ENCODE measurements at regions not wholly inside any gene's neighbourhood (a gene's known extent, or its start where the extent isn't known, plus 50 kb on each side); places are given as distances from the start of the nearest gene placed in this dataset.
A peak's percentile ranks its signal among the peaks of the same experiment; 100 is the strongest.

- TF ChIP-seq CTCF (IDR thresholded peaks at IDR 0.05): no peak
- ATAC-seq (no peak), DNase-seq (no peak)
- intact Hi-C loops (cut with DNase I): no loop called here
- Histone ChIP-seq H3K27me3 (ENCODE audit: low read depth) (no peaks in the 10 kb centered on the region), H3K4me3 (no peak overlapping the region), H3K36me3 (no peaks in the 10 kb centered on the region), H3K27ac (no peak overlapping the region), H3K4me1 (no peaks in the 10 kb centered on the region), H3K9me3 (no peaks in the 10 kb centered on the region)
These were observed 63.0 kb upstream of the EIF2S2 start for GRCh38 chr20:34175079-34175478.

- Histone ChIP-seq H3K27ac (no peak overlapping the region), H3K36me3 (no peaks in the 10 kb centered on the region), H3K9me3 (no peaks in the 10 kb centered on the region), H3K27me3 (ENCODE audit: low read depth) (no peaks in the 10 kb centered on the region), H3K4me1 (no peaks in the 10 kb centered on the region), H3K4me3 (no peak overlapping the region)
- TF ChIP-seq CTCF (IDR thresholded peaks at IDR 0.05): no peak
- intact Hi-C loops (cut with DNase I): no loop called here
- ATAC-seq: no peak
- DNase-seq: no peak
These were observed 63.8 kb upstream of the EIF2S2 start for GRCh38 chr20:34175879-34176278.

GRCh38 chr20:34177052-34177451, 64.2 kb upstream of the ASIP start:
- no peak for TF ChIP-seq CTCF (IDR thresholded peaks at IDR 0.05)
- DNase-seq (no peak), ATAC-seq (no peak)
- intact Hi-C loops (cut with DNase I): no loop called here
- Histone ChIP-seq H3K4me1 (no peaks in the 10 kb centered on the region), H3K36me3 (no peaks in the 10 kb centered on the region), H3K27ac (no peak overlapping the region), H3K27me3 (ENCODE audit: low read depth) (no peaks in the 10 kb centered on the region), H3K4me3 (no peak overlapping the region), H3K9me3 (no peaks in the 10 kb centered on the region)

- Histone ChIP-seq H3K4me1 (no peaks in the 10 kb centered on the region), H3K36me3 (no peaks in the 10 kb centered on the region), H3K9me3 (no peaks in the 10 kb centered on the region), H3K27me3 (ENCODE audit: low read depth) (no peaks in the 10 kb centered on the region), H3K27ac (no peak overlapping the region), H3K4me3 (no peak overlapping the region)
- DNase-seq: no peak
- no peak for TF ChIP-seq CTCF (IDR thresholded peaks at IDR 0.05)
- peak; percentile 56 to 69 for ATAC-seq
- intact Hi-C loops (cut with DNase I): no loop called here
These were observed 61.4 kb upstream of the ASIP start for GRCh38 chr20:34179637-34180360.

GRCh38 chr20:34180460-34181120, 60.6 kb upstream of the ASIP start:
- Histone ChIP-seq H3K36me3 (no peaks in the 10 kb centered on the region), H3K4me1 (no peaks in the 10 kb centered on the region), H3K4me3 (no peak overlapping the region), H3K27ac (no peak overlapping the region), H3K27me3 (ENCODE audit: low read depth) (no peaks in the 10 kb centered on the region), H3K9me3 (no peaks in the 10 kb centered on the region)
- intact Hi-C loops (cut with DNase I): no loop called here
- TF ChIP-seq CTCF (IDR thresholded peaks at IDR 0.05): no peak
- no peak for DNase-seq
- no peak for ATAC-seq

Measured in lower lobe of right lung (tissue), 2 donors.